ENCODE measurements at regions not wholly inside any gene's neighbourhood (a gene's known extent, or its start where the extent isn't known, plus 50 kb on each side); places are given as distances from the start of the nearest gene placed in this dataset.
"Not testable (repeated sequence)": the region's sequence is repeated elsewhere in the genome, so short reads cannot be mapped to it uniquely, and the experiment has no call there.

- intact Hi-C loops (cut with micrococcal nuclease), result not testable (repeated sequence)
Observed at GRCh38 chr6:158886346-158886977, 67.3 kb upstream of the EZR start.

GRCh38 chr6:158881884-158882283 lies 62.7 kb upstream of the EZR start:
- intact Hi-C loops (cut with micrococcal nuclease), result not testable (repeated sequence)

GRCh38 chr6:158881276-158881675 lies 62.1 kb upstream of the EZR start:
- intact Hi-C loops (cut with micrococcal nuclease), result not testable (repeated sequence)

- intact Hi-C loops (cut with micrococcal nuclease), result loop anchor here (5.0 kb wide), 1 partner anchor 33 kb away; no protein-coding TSS in a partner anchor
Observed at GRCh38 chr6:158879180-158879579, 60.0 kb upstream of the EZR start.

GRCh38 chr6:158877716-158878115 lies 58.5 kb upstream of the EZR start:
- intact Hi-C loops (cut with micrococcal nuclease), result loop anchor here (5.0 kb wide), 1 partner anchor 35 kb away; no protein-coding TSS in a partner anchor

GRCh38 chr6:158876886-158877285 lies 57.7 kb upstream of the EZR start:
- intact Hi-C loops (cut with micrococcal nuclease), result loop anchor here (5.0 kb wide), 1 partner anchor 35 kb away; no protein-coding TSS in a partner anchor

GRCh38 chr6:158870649-158870957 lies 51.4 kb upstream of the EZR start:
- intact Hi-C loops (cut with micrococcal nuclease), result loop anchor here (2.0 to 5.0 kb wide), 2 partner anchors 102 to 218 kb away; no protein-coding TSS in a partner anchor

- intact Hi-C loops (cut with micrococcal nuclease), result loop anchor here (1.0 to 5.0 kb wide), 7 partner anchors 16 to 237 kb away; no protein-coding TSS in a partner anchor
Observed at GRCh38 chr6:158869826-158870648, 50.9 kb upstream of the EZR start.

GRCh38 chr6:158868890-158869825 lies 50.0 kb upstream of the EZR start:
- intact Hi-C loops (cut with micrococcal nuclease), result loop anchor here (1.0 to 5.0 kb wide), 5 partner anchors 15 to 238 kb away; no protein-coding TSS in a partner anchor
